Stromal cell of bone marrow (primary cell): ENCODE measurements at regions not wholly inside any gene's neighbourhood (a gene's known extent, or its start where the extent isn't known, plus 50 kb on each side); places are given as distances from the start of the nearest gene placed in this dataset.
A peak's percentile ranks its signal among the peaks of the same experiment; 100 is the strongest.
"Not testable (repeated sequence)": the region's sequence is repeated elsewhere in the genome, so short reads cannot be mapped to it uniquely, and the experiment has no call there.

Experiments used
- DNase-seq: peaks from one replicate; pipeline ENCODE4 v3.0.0-alpha.2; 2012; ENCODE audit warnings: low read depth

- no peak for DNase-seq
These were observed 67.8 kb upstream of the FARP1 start for GRCh38 chr13:98075048-98075447.

DNA sequence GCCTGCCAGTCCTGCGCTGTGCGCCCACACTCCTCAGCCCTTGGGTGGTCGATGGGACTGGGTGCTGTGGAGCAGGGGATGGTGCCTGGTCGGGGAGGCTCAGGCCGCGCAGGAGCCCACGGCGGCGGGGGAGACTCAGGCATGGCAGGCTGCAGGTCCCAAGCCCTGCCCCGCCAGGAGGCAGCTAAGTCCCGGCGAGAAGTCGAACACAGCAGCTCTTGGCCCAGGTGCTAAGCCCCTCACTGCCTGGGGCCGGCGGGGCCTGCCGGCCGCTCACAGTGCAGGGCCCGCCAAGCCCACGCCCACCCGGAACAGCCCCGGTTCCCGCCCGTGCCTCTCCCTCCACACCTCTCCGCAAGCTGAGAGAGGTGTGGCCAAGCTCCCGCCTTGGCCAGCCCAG lies 66.6 kb upstream of the FARP1 start:
- not testable (repeated sequence) for DNase-seq

- DNase-seq: no peak
These were observed 62.6 kb upstream of the FARP1 start for GRCh38 chr13:98080280-98080679.

DNA sequence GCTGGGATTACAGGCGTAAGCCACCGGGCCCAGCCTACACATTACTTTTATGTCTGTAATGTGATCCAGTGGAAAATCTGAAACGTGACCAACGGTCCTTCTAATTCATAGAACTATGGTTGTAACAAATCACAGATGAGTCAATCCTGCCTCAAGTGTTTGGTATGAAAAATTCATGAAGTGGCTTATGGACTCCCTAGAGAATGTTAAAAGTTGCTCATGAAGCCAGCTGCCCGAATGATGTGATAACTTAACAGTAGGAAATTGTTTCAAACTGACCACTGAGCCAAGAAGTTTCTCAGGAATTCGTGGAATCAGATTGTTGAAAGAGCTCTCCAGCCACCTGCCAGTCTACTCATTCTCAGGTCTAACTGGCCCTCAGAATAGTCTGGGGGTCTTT lies 59.4 kb upstream of the FARP1 start:
- DNase-seq: peak; percentile 95

DNA sequence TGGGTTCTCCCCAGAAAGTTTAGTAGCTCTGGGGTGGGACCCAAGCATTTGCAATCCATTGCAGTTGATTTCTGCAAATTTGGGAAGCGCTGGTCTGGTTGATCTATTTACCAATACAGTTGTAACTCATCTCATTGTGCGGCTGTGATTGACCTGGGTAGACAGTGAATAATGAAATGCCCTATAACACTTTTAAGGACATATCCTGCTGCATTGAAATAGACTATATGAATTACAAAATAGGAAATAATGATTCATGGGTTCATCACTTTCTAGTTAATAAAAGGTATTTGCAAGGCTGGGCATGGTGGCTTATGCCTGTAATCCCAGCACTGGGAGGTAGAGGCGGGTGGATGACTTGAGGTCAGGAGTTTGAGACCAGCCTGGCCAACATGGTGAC lies 59.0 kb upstream of the FARP1 start:
- DNase-seq: no peak

DNA sequence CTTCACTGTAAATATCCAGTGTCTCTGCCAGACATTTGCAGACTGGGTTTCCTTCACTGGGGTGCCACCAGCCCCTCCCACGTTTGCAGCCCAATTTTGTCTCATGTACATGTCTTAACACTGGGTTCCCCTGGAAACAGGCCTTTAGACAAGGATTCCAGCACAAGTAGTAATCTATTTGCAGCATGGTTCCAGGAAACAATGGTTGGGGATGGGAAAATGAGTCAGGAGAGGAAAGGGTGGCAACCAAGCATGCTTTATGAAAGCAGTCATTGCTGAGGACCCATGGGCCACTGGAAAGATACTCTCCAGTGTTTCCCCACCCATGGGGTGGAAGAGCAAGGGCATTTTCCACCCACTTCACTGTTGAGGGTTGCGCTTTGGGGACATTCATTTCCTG lies 53.6 kb upstream of the FARP1 start:
- DNase-seq: peak; percentile 77

GRCh38 chr13:98092888-98093287 lies 50.0 kb upstream of the FARP1 start:
- DNase-seq: no peak
